ENCODE measurements at regions not wholly inside any gene's neighbourhood (a gene's known extent, or its start where the extent isn't known, plus 50 kb on each side); places are given as distances from the start of the nearest gene placed in this dataset.

GRCh38 chr13:31540281-31540680 lies 199.0 kb upstream of the RXFP2 start:
- TF ChIP-seq POLR2A (IDR thresholded peaks at IDR 0.05) (no peak), POLR2AphosphoS5 (IDR thresholded peaks at IDR 0.05; ENCODE audit: insufficient read depth in 1 of 2, low read depth in 1 of 2) (no peak)
- TF ChIP-seq, protein P1, sequence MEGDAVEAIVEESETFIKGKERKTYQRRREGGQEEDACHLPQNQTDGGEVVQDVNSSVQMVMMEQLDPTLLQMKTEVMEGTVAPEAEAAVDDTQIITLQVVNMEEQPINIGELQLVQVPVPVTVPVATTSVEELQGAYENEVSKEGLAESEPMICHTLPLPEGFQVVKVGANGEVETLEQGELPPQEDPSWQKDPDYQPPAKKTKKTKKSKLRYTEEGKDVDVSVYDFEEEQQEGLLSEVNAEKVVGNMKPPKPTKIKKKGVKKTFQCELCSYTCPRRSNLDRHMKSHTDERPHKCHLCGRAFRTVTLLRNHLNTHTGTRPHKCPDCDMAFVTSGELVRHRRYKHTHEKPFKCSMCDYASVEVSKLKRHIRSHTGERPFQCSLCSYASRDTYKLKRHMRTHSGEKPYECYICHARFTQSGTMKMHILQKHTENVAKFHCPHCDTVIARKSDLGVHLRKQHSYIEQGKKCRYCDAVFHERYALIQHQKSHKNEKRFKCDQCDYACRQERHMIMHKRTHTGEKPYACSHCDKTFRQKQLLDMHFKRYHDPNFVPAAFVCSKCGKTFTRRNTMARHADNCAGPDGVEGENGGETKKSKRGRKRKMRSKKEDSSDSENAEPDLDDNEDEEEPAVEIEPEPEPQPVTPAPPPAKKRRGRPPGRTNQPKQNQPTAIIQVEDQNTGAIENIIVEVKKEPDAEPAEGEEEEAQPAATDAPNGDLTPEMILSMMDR (IDR thresholded peaks at IDR 0.05): no peak
